ENCODE measurements at regions not wholly inside any gene's neighbourhood (a gene's known extent, or its start where the extent isn't known, plus 50 kb on each side); places are given as distances from the start of the nearest gene placed in this dataset.

DNA sequence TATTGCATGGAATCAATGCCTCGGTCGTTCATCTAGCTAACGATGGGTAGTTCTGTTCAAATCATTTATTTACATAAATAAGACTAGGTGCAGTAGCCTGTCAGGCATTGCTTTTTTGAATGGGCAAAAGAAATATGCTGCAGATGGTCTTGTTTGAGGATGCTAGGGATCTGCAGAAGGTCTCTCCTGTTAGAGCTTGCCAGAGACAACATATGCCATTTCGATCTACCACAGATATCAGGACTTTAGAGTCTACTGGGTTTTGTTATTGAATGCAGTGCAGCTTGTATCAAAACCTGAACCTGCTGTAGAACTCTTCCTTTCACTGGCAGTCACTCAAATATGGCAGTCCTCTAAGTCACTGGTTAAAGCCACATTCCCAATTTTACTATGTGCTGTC lies 381.1 kb upstream of the CDH10 start:
- H3K14ac ChIP-seq (ENCODE audit: insufficient read length), result no peak overlapping the region
- no peak overlapping the region for H2BK20ac ChIP-seq (ENCODE audit: low read length)
- no peaks in the 10 kb centered on the region for H3K9me3 ChIP-seq (ENCODE audit: insufficient read depth in 2 of 2, low read depth in 1 of 2, low read length in 1 of 2)
- no peaks in the 10 kb centered on the region; the same call in 1 of the 2 replicates for H3K23me2 ChIP-seq (ENCODE audit: low read depth, low read length)
- H3K4me1 ChIP-seq (replicated peaks in 1 of 4; ENCODE audit: control insufficient read depth in 3 of 4, insufficient read depth in 4 of 4, low read length in 3 of 4), result peaks cover 0 to 5% (median 3%) of the 10 kb centered on the region in 4 experiments; a peak in 5 of 7 replicates
- FAIRE-seq (no peak), DNase-seq (ENCODE audit: low read depth in 1 of 2, low spot score in 2 of 2) (no peak)
- H4K8ac ChIP-seq (ENCODE audit: extremely low read depth, insufficient read depth, low read length), result no peak overlapping the region
- H2BK15ac ChIP-seq (ENCODE audit: low read length), result no peak overlapping the region
- no peak overlapping the region for H2AK5ac ChIP-seq (ENCODE audit: low read depth, low read length)
- no peak overlapping the region for H3K18ac ChIP-seq (ENCODE audit: extremely low read depth, low read length)
- no peak overlapping the region for H2AFZ ChIP-seq (ENCODE audit: low read length)
- H3K27ac ChIP-seq (ENCODE audit: low read depth, low read length), result no peak overlapping the region
- WGBS, 2 experiments (ENCODE audit: extremely low coverage in 1 of 2, insufficient coverage in 1 of 2, insufficient read length in 1 of 2, insufficient replicate concordance in 2 of 2, low coverage in 1 of 2, low lambda C conversion rate in 2 of 2, missing lambda C conversion rate in 1 of 2), result 85% methylated on average over 4 of the region's 4 CpGs; no CpG with 5 or more reads in 1 of the 2 experiments
- H3K23ac ChIP-seq (ENCODE audit: insufficient read length), result no peak overlapping the region
- no peaks in the 10 kb centered on the region for H3K79me2 ChIP-seq (ENCODE audit: control insufficient read depth in 1 of 2, insufficient read depth in 2 of 2, low read length in 2 of 2)
- TF ChIP-seq SP4 (IDR thresholded peaks at IDR 0.05; ENCODE audit: low read length) (no peak), CHD2 (IDR thresholded peaks at IDR 0.05; ENCODE audit: low read length) (no peak), MAFK (IDR thresholded peaks at IDR 0.05; ENCODE audit: low read depth, low read length) (no peak), YY1 (IDR thresholded peaks at IDR 0.05; ENCODE audit: low read depth, low read length) (no peak), CBX8 (IDR thresholded peaks at IDR 0.05; ENCODE audit: borderline replicate concordance, low read depth, low read length) (no peak), KDM5A (IDR thresholded peaks at IDR 0.05; ENCODE audit: low read length) (no peak), HDAC2 (IDR thresholded peaks at IDR 0.05; ENCODE audit: borderline replicate concordance in 1 of 2, low read depth in 2 of 2, low read length in 2 of 2) (no peak), JUND (IDR thresholded peaks at IDR 0.05; ENCODE audit: low read length) (no peak)
- H4K91ac ChIP-seq (replicated peaks; ENCODE audit: insufficient read length, low read length), result no peak overlapping the region
- H3K4me2 ChIP-seq (ENCODE audit: insufficient read depth in 1 of 2, low read depth in 2 of 2, low read length in 2 of 2), result no peak overlapping the region
- H3K79me1 ChIP-seq (ENCODE audit: low read depth, low read length), result no peaks in the 10 kb centered on the region
- no peaks in the 10 kb centered on the region for H3K27me3 ChIP-seq (replicated peaks in 1 of 4; ENCODE audit: control insufficient read depth in 3 of 4, extremely low read depth in 1 of 4, insufficient read depth in 3 of 4, low read length in 3 of 4)
- POLR2A ChIA-PET (ENCODE audit: partially characterized antibody), result no interaction called here
- H3K9ac ChIP-seq (replicated peaks in 1 of 4; ENCODE audit: extremely low read depth in 1 of 4, low read depth in 3 of 4, low read length in 3 of 4), result no peak overlapping the region
- CTCF ChIA-PET (ENCODE audit: partially characterized antibody), result no interaction called here
- no peak overlapping the region for H3K56ac ChIP-seq (replicated peaks; ENCODE audit: insufficient read length, low read depth, low read length)
- H3K36me3 ChIP-seq (ENCODE audit: control insufficient read depth in 2 of 4, insufficient read depth in 4 of 4, low read length in 3 of 4), result no peaks in the 10 kb centered on the region
- no peak overlapping the region for H3K4me3 ChIP-seq (ENCODE audit: extremely low read depth in 1 of 4, insufficient read depth in 2 of 4, low read depth in 3 of 4, low read length in 4 of 4)
- H3K4ac ChIP-seq (replicated peaks; ENCODE audit: insufficient read length, low read depth, low read length), result no peak overlapping the region
- H4K5ac ChIP-seq (ENCODE audit: insufficient read length, low read depth, low read length), result no peak overlapping the region
- no peaks in the 10 kb centered on the region for H4K20me1 ChIP-seq (replicated peaks in 1 of 2; ENCODE audit: control insufficient read depth in 1 of 2, insufficient read depth in 2 of 2, low read length in 2 of 2)
- no peak overlapping the region for H2BK12ac ChIP-seq (ENCODE audit: low read depth, low read length)
- H2BK5ac ChIP-seq (ENCODE audit: low read depth, low read length), result no peak overlapping the region
- no peak overlapping the region for H2BK120ac ChIP-seq (replicated peaks; ENCODE audit: low read depth, low read length)

All from H1 (cell line).